Panc1 (cell line): ENCODE measurements at regions not wholly inside any gene's neighbourhood (a gene's known extent, or its start where the extent isn't known, plus 50 kb on each side); places are given as distances from the start of the nearest gene placed in this dataset.

Experiments
- ATAC-seq: fragments of 200-7000 bp; cut with Tn5 transposase; 2 replicates; pipeline ENCODE4 v1.9.1; 2020; ENCODE audit warnings: mild to moderate bottlenecking, moderate library complexity
- BruUV-seq: library from RNA; stranded (reverse); fragments of 400-500 nt; replicated peaks from 2 replicates; lab custom pipeline; 2021; lab: Mats Ljungman, UMichigan
- CTCF ChIA-PET: fragments of 300-600 bp; sonication (Branson Sonifier 250); formaldehyde crosslinking; loops from one replicate; lab custom pipeline; 2022; ENCODE audit warnings: antibody characterized with exemption; lab: Charles Lee
- POLR2A ChIA-PET: fragments of 300-600 bp; sonication (Branson Sonifier 250); formaldehyde crosslinking; loops from one replicate; lab custom pipeline; 2022; ENCODE audit warnings: antibody characterized with exemption; lab: Charles Lee
- DNase-seq: peaks from one replicate; pipeline ENCODE4 v3.0.0-alpha.2; 2010; ENCODE audit warnings: low read depth, low spot score
- H3K27ac ChIP-seq: 2 replicates; pipeline ENCODE4 v1.5.1; 2011; ENCODE audit warnings: mild to moderate bottlenecking, low read length, inconsistent platforms
- H3K27me3 ChIP-seq: fragments of 200-500 bp; sonication (Bioruptor generic); 2 replicates; pipeline ENCODE4 v1.6.0; 2014; ENCODE audit warnings: low read length, inconsistent platforms; ENCODE audit not compliant: control insufficient read depth, insufficient read depth
- H3K36me3 ChIP-seq: fragments of 200-500 bp; sonication (Bioruptor generic); 2 replicates; pipeline ENCODE4 v1.5.1; 2014; ENCODE audit warnings: inconsistent platforms, mild to moderate bottlenecking, low read length, moderate library complexity; ENCODE audit not compliant: control insufficient read depth, insufficient read depth
- H3K4me1 ChIP-seq: 2 replicates; pipeline ENCODE4 v1.5.1; 2011; ENCODE audit warnings: inconsistent platforms, mild to moderate bottlenecking, low read length, moderate library complexity; ENCODE audit not compliant: control insufficient read depth, insufficient read depth
- H3K4me3 ChIP-seq, 2 experiments: 2 replicates each; pipeline ENCODE4 v1.5.1; 2011 to 2012; ENCODE audit warnings: low read depth in 2 of 2, low read length in 2 of 2, mild to moderate bottlenecking in 2 of 2, inconsistent platforms in 1 of 2, moderate library complexity in 1 of 2
- H3K9me3 ChIP-seq: fragments of 200-500 bp; sonication (Bioruptor generic); 2 replicates; pipeline ENCODE4 v1.5.1; 2014; ENCODE audit warnings: low read depth, mild to moderate bottlenecking, inconsistent platforms, low read length, moderate library complexity; ENCODE audit not compliant: control insufficient read depth, insufficient read depth
- CTCF ChIP-seq: fragments of 450-650 bp; IDR thresholded peaks from 2 replicates; pipeline ENCODE4 v1.5.1; 2017; ENCODE audit warnings: mild to moderate bottlenecking
- POLR2AphosphoS5 ChIP-seq: IDR thresholded peaks from 2 replicates; pipeline ENCODE4 v1.6.1; 2012; ENCODE audit warnings: mild to moderate bottlenecking, low read depth, low read length, moderate library complexity
- REST ChIP-seq, 2 experiments: IDR thresholded peaks; 2 replicates each; pipeline ENCODE4 v1.6.1; 2011 to 2012; ENCODE audit warnings: low read depth in 2 of 2, control low read depth in 1 of 2, low read length in 1 of 2, mild to moderate bottlenecking in 1 of 2, moderate library complexity in 1 of 2; ENCODE audit not compliant: insufficient read depth in 1 of 2
- SIN3A ChIP-seq: IDR thresholded peaks from 2 replicates; pipeline ENCODE4 v1.6.1; 2012; ENCODE audit warnings: low read depth, mild to moderate bottlenecking, low read length, moderate library complexity, borderline replicate concordance; ENCODE audit not compliant: insufficient read depth
- TCF7L2 ChIP-seq: IDR thresholded peaks from 2 replicates; pipeline ENCODE4 v1.6.1; 2011; ENCODE audit warnings: mild to moderate bottlenecking, low read depth, low read length, inconsistent platforms
- in situ Hi-C: cut with HindIII; loops from 2 replicates; pipeline ENCODE4 v1.10.0; 2016; ENCODE audit warnings: low sequenced_read_pairs, low pct_unique_long_range_greater_than_20kb
- intact Hi-C: fragments of 100-400 bp; cut with micrococcal nuclease; formaldehyde crosslinking; loops from one replicate; pipeline ENCODE4 v1.10.0; 2022; ENCODE audit not compliant: unreplicated experiment

- H3K9me3 ChIP-seq, result no peaks in the 10 kb centered on the region
- ATAC-seq (no peak), DNase-seq (no peak)
- CTCF ChIA-PET, result no interaction called here
- no peak overlapping the region for H3K4me3 ChIP-seq
- H3K27me3 ChIP-seq, result no peaks in the 10 kb centered on the region
- POLR2A ChIA-PET, result no interaction called here
- TF ChIP-seq POLR2AphosphoS5 (no peak), REST (IDR thresholded peaks at IDR 0.05; ENCODE audit: insufficient read depth in 1 of 2, low read depth in 2 of 2, low read length in 1 of 2) (no peak), SIN3A (no peak), TCF7L2 (no peak), CTCF (no peak)
- in situ Hi-C loops (no loop called here), intact Hi-C loops (no loop called here)
- no peaks in the 10 kb centered on the region for H3K36me3 ChIP-seq
- H3K27ac ChIP-seq, result no peak overlapping the region
- no peaks in the 10 kb centered on the region for H3K4me1 ChIP-seq
- BruUV-seq, result no TSS peak
These were observed 137.1 kb downstream of the DDX53 start for GRCh38 chrX:23136816-23137215.

- Histone ChIP-seq H3K27me3 (no peaks in the 10 kb centered on the region), H3K4me3 (no peak overlapping the region), H3K9me3 (no peaks in the 10 kb centered on the region), H3K27ac (no peak overlapping the region), H3K4me1 (no peaks in the 10 kb centered on the region), H3K36me3 (no peaks in the 10 kb centered on the region)
- ATAC-seq (no peak), DNase-seq (no peak)
- ChIA-PET CTCF (no interaction called here), POLR2A (no interaction called here)
- no peak for TF ChIP-seq REST (IDR thresholded peaks at IDR 0.05; ENCODE audit: insufficient read depth in 1 of 2, low read depth in 2 of 2, low read length in 1 of 2)
- TF ChIP-seq POLR2AphosphoS5, result no peak
- no peak for TF ChIP-seq TCF7L2
- no peak for TF ChIP-seq CTCF
- TF ChIP-seq SIN3A, result no peak
- no TSS peak for BruUV-seq
- intact Hi-C loops, result no loop called here
- in situ Hi-C loops, result no loop called here
These were observed 166.4 kb upstream of the PTCHD1 start for GRCh38 chrX:23168291-23168690.
